ENCODE measurements at regions not wholly inside any gene's neighbourhood (a gene's known extent, or its start where the extent isn't known, plus 50 kb on each side); places are given as distances from the start of the nearest gene placed in this dataset.

DNA sequence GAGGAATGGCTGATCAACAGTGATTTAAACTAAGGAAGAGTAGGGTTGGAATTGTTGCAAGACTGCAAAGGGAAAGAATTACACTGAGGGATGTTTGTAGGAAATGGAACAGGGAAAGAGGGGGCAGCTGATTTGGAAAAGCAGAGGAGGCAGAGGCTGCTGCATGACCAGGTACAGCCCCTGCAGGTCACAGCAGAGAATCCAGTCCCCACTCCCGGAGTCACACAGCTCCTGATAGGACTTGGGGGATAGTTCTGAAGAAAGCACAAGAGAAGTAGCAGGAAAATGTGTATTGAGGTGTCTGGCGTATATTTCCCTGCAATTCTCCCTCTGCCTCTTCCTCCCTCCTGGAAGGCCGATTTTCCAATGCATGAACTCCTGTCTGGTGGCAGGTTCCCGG is 92.5 kb upstream of the PDE10A start:
- no peaks in the 10 kb centered on the region for H4K20me1 ChIP-seq (ENCODE audit: insufficient read depth)
- H3K36me3 ChIP-seq (ENCODE audit: insufficient read depth, low read length) = no peaks in the 10 kb centered on the region
- no peaks in the 10 kb centered on the region for H3K9me2 ChIP-seq (ENCODE audit: insufficient read depth, low read length)
- H3K4me2 ChIP-seq (ENCODE audit: low read length) = no peak overlapping the region
- no peak overlapping the region for H3K4me3 ChIP-seq (ENCODE audit: low read length)
- H3K79me2 ChIP-seq (replicated peaks; ENCODE audit: insufficient read depth, low read length) = no peaks in the 10 kb centered on the region
- H3F3A ChIP-seq (ENCODE audit: insufficient read depth, low read length, poor library complexity, severe bottlenecking) = no peaks in the 10 kb centered on the region
- TF ChIP-seq MXI1 (conservative IDR thresholded peaks at IDR 0.05; ENCODE audit: poor library complexity, severe bottlenecking) = no peak
- no peak for TF ChIP-seq SMC3 (conservative IDR thresholded peaks at IDR 0.05; ENCODE audit: poor library complexity)
- TF ChIP-seq, protein P1, sequence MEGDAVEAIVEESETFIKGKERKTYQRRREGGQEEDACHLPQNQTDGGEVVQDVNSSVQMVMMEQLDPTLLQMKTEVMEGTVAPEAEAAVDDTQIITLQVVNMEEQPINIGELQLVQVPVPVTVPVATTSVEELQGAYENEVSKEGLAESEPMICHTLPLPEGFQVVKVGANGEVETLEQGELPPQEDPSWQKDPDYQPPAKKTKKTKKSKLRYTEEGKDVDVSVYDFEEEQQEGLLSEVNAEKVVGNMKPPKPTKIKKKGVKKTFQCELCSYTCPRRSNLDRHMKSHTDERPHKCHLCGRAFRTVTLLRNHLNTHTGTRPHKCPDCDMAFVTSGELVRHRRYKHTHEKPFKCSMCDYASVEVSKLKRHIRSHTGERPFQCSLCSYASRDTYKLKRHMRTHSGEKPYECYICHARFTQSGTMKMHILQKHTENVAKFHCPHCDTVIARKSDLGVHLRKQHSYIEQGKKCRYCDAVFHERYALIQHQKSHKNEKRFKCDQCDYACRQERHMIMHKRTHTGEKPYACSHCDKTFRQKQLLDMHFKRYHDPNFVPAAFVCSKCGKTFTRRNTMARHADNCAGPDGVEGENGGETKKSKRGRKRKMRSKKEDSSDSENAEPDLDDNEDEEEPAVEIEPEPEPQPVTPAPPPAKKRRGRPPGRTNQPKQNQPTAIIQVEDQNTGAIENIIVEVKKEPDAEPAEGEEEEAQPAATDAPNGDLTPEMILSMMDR (IDR thresholded peaks at IDR 0.05; ENCODE audit: poor library complexity, severe bottlenecking) = peak; percentile 21
- H3K27me3 ChIP-seq (ENCODE audit: insufficient read depth, low read depth, low read length) = no peaks in the 10 kb centered on the region
- H2AFZ ChIP-seq (ENCODE audit: low read depth, low read length) = no peak overlapping the region
- no peak overlapping the region for H3K27ac ChIP-seq (ENCODE audit: low read length)
- no peak overlapping the region for H3K9ac ChIP-seq (ENCODE audit: low read length)
- H3K9me3 ChIP-seq (ENCODE audit: low read length) = no peaks in the 10 kb centered on the region

GRCh38 chr6:165753506-165753905 is 90.5 kb upstream of the PDE10A start:
- H3F3A ChIP-seq (ENCODE audit: insufficient read depth, low read length, poor library complexity, severe bottlenecking) = no peaks in the 10 kb centered on the region
- H3K9ac ChIP-seq (ENCODE audit: low read length) = no peak overlapping the region
- no peaks in the 10 kb centered on the region for H3K9me3 ChIP-seq (ENCODE audit: low read length)
- H3K36me3 ChIP-seq (ENCODE audit: insufficient read depth, low read length) = no peaks in the 10 kb centered on the region
- no peak overlapping the region for H3K4me2 ChIP-seq (ENCODE audit: low read length)
- no peak overlapping the region for H2AFZ ChIP-seq (ENCODE audit: low read depth, low read length)
- no peak overlapping the region for H3K27ac ChIP-seq (ENCODE audit: low read length)
- H3K79me2 ChIP-seq (replicated peaks; ENCODE audit: insufficient read depth, low read length) = no peaks in the 10 kb centered on the region
- H3K4me3 ChIP-seq (ENCODE audit: low read length) = no peak overlapping the region
- TF ChIP-seq TAF1 (IDR thresholded peaks at IDR 0.05; ENCODE audit: low read depth) (no peak), SMC3 (conservative IDR thresholded peaks at IDR 0.05; ENCODE audit: poor library complexity) (no peak), MXI1 (conservative IDR thresholded peaks at IDR 0.05; ENCODE audit: poor library complexity, severe bottlenecking) (no peak), EP300 (conservative IDR thresholded peaks at IDR 0.05; ENCODE audit: poor library complexity, severe bottlenecking) (no peak), RAD21 (conservative IDR thresholded peaks at IDR 0.05) (no peak), EZH2 (IDR thresholded peaks at IDR 0.05; ENCODE audit: borderline replicate concordance, insufficient read depth, low read length, poor library complexity, severe bottlenecking) (no peak), POLR2AphosphoS5 (IDR thresholded peaks at IDR 0.05) (no peak)
- TF ChIP-seq, protein P1 (IDR thresholded peaks at IDR 0.05; ENCODE audit: poor library complexity, severe bottlenecking) = no peak
- TF ChIP-seq, protein P2, sequence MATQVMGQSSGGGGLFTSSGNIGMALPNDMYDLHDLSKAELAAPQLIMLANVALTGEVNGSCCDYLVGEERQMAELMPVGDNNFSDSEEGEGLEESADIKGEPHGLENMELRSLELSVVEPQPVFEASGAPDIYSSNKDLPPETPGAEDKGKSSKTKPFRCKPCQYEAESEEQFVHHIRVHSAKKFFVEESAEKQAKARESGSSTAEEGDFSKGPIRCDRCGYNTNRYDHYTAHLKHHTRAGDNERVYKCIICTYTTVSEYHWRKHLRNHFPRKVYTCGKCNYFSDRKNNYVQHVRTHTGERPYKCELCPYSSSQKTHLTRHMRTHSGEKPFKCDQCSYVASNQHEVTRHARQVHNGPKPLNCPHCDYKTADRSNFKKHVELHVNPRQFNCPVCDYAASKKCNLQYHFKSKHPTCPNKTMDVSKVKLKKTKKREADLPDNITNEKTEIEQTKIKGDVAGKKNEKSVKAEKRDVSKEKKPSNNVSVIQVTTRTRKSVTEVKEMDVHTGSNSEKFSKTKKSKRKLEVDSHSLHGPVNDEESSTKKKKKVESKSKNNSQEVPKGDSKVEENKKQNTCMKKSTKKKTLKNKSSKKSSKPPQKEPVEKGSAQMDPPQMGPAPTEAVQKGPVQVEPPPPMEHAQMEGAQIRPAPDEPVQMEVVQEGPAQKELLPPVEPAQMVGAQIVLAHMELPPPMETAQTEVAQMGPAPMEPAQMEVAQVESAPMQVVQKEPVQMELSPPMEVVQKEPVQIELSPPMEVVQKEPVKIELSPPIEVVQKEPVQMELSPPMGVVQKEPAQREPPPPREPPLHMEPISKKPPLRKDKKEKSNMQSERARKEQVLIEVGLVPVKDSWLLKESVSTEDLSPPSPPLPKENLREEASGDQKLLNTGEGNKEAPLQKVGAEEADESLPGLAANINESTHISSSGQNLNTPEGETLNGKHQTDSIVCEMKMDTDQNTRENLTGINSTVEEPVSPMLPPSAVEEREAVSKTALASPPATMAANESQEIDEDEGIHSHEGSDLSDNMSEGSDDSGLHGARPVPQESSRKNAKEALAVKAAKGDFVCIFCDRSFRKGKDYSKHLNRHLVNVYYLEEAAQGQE (IDR thresholded peaks at IDR 0.05; ENCODE audit: borderline replicate concordance) = no peak
- no peaks in the 10 kb centered on the region for H4K20me1 ChIP-seq (ENCODE audit: insufficient read depth)
- H3K27me3 ChIP-seq (ENCODE audit: insufficient read depth, low read depth, low read length) = no peaks in the 10 kb centered on the region
- H3K9me2 ChIP-seq (ENCODE audit: insufficient read depth, low read length) = no peaks in the 10 kb centered on the region

All from neural cell (in vitro differentiated cells).